HepG2 (cell line): ENCODE measurements at regions not wholly inside any gene's neighbourhood (a gene's known extent, or its start where the extent isn't known, plus 50 kb on each side); places are given as distances from the start of the nearest gene placed in this dataset.

Source experiments
- CTCF ChIP-seq: sonication (generic); formaldehyde crosslinking; IDR thresholded peaks from 2 replicates; pipeline ENCODE4 v1.5.0; 2020; ENCODE audit warnings: mild to moderate bottlenecking, missing genetic modification reagents, moderate library complexity
- HNRNPL ChIP-seq: fragments of 200-400 bp; formaldehyde crosslinking; IDR thresholded peaks from 2 replicates; pipeline ENCODE4 v1.6.1; 2017; ENCODE audit warnings: mild to moderate bottlenecking, low read depth, low read length
- PAX8 ChIP-seq: sonication (generic); formaldehyde crosslinking; IDR thresholded peaks from 2 replicates; pipeline ENCODE4 v1.8.0; 2022; ENCODE audit warnings: mild to moderate bottlenecking, missing genetic modification reagents, borderline replicate concordance
- POLR2AphosphoS2 ChIP-seq: IDR thresholded peaks from 2 replicates; pipeline ENCODE4 v1.6.1; 2011; ENCODE audit warnings: low read depth, low read length, improper control_type of control experiment
- XRCC5 ChIP-seq: fragments of 200-400 bp; formaldehyde crosslinking; optimal IDR thresholded peaks from 2 replicates; pipeline ENCODE3; 2017; ENCODE audit warnings: mild to moderate bottlenecking, low read length
- ZNF260 ChIP-seq: sonication (generic); formaldehyde crosslinking; IDR thresholded peaks from 2 replicates; pipeline ENCODE4 v1.4.0; 2020; ENCODE audit warnings: missing genetic modification reagents, low read depth, mild to moderate bottlenecking, borderline replicate concordance
- ZNF589 ChIP-seq: sonication (generic); formaldehyde crosslinking; conservative IDR thresholded peaks from 2 replicates; pipeline ENCODE4 v1.8.0; 2022; ENCODE audit warnings: mild to moderate bottlenecking, moderate library complexity, missing genetic modification reagents
- ZNF691 ChIP-seq: sonication (generic); formaldehyde crosslinking; IDR thresholded peaks from 2 replicates; pipeline ENCODE4 v1.4.0; 2020; ENCODE audit warnings: missing genetic modification reagents, low read depth, mild to moderate bottlenecking, borderline replicate concordance
- ZNF792 ChIP-seq: IDR thresholded peaks from 2 replicates; pipeline ENCODE4 v1.6.1; 2016

GRCh38 chr22:22093743-22094142 is 111.2 kb upstream of the TOP3B start:
- TF ChIP-seq CTCF (CRISPR knock-in tag) (no peak), ZNF792 (CRISPR knock-in tag) (no peak), ZNF691 (CRISPR knock-in tag) (no peak), XRCC5 (no peak), PAX8 (CRISPR knock-in tag) (no peak), POLR2AphosphoS2 (no peak), ZNF589 (no peak), HNRNPL (no peak), ZNF260 (CRISPR knock-in tag) (no peak)
